NCI-H510A (cell line): ENCODE measurements at regions not wholly inside any gene's neighbourhood (a gene's known extent, or its start where the extent isn't known, plus 50 kb on each side); places are given as distances from the start of the nearest gene placed in this dataset.
"Not testable (repeated sequence)": the region's sequence is repeated elsewhere in the genome, so short reads cannot be mapped to it uniquely, and the experiment has no call there.

Experiments used
- DNase-seq: peaks from one replicate; lab custom pipeline; 2025; lab: John Stamatoyannopoulos, UW

DNA sequence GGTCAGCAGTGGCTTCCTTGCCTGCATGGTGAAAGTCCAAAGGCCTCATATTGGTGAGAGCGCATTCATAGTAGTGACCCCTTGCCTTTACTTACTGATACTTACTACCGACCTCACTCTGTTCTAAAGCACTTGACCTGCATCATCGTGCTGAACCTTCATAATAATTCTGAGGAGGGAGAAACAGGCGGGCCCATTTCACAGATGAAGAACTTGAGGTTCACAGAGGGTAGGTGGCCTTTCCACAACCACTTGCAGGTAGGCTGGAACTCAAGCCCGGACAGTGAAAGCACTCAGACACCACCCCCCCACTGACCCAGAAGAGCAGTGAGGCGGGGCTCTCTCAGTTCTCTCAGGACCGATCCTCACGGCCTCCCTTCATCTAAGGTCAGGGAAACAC is 149.4 kb upstream of the CHST15 start:
- no peak for DNase-seq

DNA sequence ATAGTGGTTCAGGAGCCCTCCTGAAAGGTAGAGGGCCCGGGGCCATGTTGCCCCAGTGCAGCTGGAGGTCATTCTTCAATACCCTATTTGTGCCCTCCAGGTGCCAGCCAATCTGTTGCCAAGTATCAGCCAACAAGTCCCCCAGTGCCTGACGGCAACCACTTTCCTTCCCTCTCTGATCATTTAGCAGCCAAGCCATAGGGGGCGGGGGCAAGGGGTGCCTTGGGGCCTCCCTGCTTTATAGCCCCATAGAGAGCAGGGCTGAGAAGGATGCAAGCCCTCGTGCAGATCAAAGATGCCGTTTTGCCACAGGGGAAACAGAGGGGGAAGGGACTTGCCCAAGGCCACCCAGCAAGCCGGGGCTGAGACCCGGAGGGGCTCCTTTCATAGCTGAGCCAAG is 149.0 kb upstream of the CHST15 start:
- no peak for DNase-seq

DNA sequence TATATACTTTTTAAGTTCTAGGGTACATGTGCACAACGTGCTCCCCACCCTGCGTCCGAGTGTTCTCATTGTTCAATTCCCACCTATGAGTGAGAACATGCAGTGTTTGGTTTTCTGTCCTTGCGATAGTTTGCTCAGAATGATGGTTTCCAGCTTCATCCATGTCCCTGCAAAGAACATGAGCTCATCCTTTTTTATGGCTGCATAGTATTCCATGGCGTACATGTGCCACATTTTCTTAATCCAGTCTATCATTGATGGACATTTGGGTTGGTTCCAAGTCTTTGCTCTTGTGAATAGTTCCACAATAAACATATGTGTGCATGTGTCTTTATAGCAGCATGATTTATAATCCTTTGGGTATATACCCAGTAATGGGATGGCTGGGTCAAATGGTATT is 148.1 kb upstream of the CHST15 start:
- DNase-seq, result not testable (repeated sequence)

DNA sequence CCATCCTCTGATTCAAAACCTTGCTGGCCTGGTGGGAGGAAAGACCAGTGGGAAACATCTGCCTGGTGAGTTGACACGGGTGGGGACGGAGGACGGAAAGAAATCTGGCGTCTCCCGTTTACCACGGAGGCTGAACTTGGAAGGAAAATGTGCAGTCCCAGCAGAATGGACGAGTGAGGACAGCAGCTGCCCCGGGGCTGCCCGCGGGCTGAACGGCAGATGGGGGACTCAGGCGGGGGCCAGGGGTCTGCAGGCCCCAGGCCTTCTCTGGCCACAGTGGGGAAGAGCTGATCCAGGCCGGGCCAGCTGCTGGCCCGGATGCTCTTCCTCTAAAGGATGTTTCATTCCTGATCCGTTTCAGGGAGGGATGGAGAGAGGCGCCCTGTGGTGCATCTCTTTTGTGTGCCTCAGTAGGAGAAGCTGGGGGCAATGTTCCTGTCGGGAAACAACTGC is 147.5 kb upstream of the CHST15 start:
- no peak for DNase-seq

DNA sequence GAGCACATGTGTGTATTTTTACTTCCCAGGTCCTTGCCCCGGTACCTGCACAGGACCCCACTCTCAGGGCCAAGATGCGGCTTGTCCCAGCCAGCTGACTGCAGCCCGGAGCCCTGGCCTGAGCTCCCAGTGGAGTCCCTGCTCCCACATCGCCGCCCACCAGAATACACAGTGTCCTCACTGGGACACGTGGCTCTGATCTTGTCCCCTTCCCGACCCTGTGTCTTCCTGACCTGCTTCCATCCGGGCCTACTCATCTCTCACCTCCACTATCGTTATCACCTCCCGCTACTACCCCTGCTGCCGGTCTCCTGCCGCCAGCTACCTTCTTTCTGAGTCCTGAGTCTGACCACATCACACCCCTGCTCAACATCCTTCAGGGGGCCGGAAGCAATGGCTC is 146.3 kb upstream of the CHST15 start:
- no peak for DNase-seq

DNA sequence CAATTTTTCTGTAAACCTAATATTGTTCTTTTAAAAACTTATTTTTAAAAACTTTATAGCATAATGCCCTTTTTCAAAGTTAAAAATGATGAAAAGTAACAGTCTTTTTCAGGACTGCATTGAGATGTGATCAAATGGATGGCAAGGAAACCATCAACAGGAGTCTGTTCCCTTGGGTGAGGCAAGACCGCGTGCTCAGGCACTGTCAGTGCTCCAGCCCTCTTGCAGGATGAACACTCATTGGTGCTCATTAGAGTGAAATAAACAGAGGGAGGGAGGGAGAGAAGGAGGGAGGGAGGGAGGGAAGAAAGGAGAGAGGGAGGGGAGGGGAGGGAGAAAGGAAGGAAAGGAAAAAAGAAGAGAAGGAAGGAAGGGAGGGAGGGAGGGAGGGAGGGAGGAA is 145.7 kb upstream of the CHST15 start:
- no peak for DNase-seq

DNA sequence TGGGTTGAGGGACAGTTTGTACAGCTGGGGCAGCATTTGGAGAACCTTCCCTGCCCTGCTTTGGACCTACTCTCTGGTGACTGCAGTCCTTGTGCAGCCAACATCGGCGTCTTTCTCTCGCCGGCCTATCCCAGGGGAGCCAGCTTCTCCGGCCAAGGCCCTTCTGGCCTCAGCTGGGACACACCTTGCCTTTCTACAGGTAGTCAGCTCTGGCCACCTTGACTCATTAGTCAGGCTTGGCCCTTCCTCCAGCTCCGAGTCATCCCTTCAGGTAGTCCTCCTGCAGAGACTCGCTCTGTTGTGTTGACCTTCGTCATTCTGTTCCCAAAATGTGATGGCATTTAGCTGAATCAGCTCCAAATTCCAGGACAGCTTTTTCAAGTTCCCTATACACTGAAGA is 145.0 kb upstream of the CHST15 start:
- no peak for DNase-seq

DNA sequence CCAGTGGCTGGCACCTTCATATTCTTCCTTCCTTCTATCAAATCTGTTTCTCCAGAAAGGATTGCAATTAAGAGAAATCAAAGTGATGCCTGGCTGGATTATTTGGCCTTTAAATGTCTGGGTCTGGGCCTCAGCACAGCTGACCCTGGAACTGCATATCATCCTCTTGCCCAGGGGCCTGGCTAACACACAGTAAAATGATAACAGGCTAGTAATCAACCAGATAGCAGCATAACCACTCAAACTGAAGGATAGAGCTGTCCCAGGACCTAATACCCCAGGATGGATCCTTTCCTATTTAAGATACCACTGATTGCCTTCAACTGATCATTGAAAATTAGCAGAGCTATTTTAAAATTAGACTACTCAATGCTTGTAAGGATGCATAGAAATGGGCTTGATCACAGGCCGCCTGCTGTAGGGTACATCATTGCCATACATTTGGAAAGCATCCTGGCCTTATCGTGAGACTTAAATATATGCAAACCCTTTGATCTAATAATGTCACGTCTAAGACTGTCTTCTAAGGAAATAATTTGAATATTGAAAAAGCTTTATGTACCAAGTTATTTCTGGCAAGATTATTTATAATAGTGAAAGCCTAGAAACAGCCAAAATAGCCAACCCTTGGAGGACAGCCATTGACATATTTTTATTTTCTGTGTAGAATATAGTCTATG is 144.0 kb upstream of the CHST15 start:
- DNase-seq, result no peak

DNA sequence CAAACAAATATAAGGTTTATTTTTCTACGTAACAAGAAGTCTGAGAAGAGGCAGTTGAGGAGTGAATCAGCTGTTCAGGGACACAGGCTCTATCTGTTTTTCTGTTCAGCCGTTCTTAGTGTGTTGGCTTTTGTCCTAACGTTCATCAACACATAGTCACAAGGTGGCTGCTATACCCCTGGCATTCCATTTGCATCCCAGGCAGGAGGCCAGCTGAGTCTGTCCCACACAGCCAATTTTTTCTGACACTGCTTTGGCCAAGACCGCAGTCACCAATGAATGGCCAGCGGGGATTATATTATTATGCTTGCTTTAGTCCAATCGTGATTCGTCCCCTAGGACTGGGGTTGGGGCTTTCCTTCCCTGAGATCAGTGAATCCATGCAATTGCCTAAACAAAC is 143.4 kb upstream of the CHST15 start:
- no peak for DNase-seq

DNA sequence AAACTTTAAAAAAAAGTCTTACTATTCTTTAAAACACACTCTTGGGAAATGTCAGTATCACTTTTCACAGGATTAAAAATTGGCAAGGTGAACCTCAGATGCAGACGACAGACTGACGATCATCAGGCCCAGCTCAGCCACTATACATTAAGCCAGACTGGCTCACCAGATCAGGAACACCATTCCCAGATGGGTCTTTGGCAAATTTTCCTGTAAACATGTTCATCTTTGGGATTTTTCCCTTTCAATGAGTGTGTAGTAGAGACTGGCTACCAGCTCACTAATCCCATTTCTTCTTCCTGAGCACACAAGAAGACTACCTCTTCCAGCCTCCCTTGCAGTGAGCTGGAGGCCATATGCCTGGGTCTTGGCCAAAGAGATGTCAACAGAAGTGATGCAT is 142.7 kb upstream of the CHST15 start:
- DNase-seq, result no peak

DNA sequence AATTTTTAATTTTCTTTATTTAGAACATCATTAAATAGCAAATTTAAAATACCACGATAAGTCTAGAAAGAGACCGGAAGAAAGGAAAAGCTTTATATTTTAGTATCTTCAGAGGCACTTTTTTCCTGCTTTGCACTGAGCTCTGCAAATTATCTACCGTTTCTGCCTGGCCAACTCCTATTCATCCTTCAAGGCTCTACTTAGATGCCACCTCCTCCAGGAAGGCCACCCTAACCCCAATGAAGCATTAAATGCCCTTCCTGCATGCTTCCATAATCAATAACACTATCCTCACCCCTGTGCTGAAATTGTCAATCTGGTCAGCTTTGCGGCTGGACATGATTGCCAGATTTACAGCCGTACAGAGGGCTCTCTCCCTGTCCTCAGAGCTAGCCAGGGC is 141.8 kb upstream of the CHST15 start:
- DNase-seq, result no peak

DNA sequence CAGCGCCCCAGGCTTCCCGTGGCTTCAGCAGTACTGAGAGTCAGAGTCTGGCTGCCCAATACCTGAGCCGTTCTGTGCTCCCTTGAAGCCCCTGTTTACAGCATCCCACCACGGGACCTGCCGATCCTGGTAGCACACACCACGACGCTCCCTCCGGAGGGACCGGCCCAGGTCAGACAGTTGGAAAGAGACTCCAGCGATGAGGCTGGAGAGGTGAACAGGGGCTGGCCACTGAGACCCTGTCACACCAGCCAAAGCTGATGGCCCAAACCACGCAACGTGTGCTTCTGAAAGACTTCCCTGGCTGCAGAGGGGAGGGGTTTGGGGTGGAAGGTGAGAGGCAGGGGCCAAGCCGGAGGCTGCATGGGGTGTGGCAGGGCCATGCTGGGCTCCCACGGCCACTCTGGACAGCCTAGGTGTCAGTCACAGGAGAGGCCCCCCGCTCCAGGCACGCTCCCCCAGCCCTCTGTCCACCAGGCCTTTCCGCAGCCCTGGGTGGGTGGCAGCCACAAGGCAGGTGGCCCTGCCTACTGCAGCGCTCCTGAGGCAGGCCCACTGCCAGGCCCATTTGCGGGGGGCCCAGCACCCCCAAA is 140.2 kb upstream of the CHST15 start:
- no peak for DNase-seq

DNA sequence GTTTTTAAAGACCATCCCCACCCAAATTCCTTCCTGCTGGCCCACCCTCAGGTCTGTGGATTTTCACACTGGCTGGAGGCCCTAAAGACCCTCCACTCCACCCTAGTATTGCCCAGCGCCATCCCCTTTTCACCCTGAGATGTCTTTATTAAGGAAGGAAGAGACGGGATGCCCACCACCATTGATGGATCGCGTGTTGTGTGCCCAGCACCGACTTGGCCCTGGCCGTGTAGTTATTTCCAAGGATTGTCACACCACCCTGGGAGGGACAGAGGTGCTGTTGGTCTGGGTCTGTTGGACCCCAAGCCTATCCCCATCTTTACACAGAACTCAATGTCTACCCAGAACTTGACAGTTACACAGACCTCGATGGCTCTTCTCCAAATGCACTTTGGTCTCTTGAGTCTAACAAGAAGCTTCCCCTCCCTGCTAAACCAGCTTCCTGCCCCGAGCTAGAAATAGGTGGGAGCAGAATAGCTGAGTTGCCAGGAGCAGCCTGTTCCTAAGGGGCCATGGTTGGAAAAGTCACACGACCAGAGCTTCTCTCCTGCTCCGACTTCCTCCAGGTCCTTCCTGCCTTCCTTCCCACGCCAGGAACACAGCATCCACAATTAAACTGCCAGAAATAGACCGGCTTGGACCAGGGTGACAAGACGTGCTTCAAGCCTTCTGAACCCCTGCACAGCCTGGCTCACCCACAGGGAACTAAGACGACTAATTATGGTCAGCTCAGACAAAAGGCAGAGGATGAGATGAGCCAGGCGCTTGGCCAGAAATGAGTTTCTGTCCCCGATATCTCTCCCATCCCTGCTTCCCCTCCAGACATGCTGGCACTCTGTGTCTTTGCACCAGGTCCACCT is 139.5 kb upstream of the CHST15 start:
- no peak for DNase-seq

DNA sequence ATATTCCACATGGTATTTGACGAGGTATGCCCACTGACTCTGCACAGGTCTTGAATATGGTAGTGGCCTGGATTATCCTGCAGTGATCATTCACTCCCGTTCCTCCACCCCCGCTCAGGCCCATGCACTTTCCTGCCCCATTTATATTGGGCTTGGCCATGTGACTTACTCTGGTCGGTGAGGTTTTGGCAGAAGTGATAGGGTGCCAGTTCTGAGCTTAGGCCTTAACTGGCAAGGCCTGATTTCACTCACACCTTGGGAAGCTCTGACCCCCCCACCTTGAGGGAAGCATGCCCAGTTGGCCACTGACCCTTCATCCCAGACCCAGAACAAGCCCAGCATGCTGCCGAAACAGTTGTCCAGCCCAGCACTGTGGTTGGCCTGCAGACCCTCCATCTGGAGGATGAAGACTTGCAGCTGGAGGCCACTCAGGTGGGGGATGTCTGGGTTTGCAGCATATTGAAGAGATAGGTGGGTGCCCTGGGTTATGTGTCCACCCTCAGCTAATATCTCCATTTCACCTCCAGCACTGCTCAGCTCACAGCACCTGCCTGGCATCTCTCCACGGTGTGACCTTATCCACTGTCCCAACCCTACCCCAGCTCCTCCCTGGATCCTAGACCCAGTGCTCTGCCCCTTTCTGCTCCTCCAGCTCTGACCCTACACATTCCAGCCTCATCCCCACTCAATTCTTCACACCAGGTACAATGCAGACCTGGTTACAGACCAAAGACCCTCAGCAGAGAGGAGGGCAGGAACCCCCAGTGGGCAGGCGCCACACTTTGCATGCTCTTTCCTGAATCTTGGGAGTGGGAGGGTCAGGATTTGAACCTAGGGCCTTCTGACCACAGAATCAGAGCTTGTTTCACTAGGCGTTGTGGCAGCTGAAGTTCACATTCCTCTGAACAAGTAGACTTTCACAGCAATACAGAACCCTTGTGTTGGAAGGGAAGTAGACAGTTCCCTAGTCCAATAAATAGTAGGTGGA is 138.1 kb upstream of the CHST15 start:
- DNase-seq, result no peak

DNA sequence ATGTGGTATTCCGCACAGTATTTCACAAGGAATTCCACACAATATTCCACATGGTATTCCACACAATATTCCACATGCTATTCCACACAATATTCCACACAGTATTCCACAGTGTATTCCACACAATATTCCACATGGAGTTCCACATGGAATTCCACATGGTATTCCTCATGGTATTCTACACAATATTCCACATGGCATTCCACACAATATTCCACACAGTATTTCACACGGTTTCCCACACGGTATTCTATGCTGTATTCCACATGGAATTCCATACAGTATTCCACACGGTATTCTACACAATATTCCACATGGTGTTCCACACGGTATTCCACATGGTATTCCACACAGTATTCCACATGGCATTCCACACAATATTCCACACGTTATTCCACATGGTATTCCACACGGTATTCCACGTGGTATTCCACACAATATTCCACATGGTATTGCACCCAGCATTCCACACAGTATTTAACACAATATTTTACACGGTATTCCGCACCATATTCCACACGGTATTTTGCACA is 137.3 kb upstream of the CHST15 start:
- DNase-seq, result no peak

DNA sequence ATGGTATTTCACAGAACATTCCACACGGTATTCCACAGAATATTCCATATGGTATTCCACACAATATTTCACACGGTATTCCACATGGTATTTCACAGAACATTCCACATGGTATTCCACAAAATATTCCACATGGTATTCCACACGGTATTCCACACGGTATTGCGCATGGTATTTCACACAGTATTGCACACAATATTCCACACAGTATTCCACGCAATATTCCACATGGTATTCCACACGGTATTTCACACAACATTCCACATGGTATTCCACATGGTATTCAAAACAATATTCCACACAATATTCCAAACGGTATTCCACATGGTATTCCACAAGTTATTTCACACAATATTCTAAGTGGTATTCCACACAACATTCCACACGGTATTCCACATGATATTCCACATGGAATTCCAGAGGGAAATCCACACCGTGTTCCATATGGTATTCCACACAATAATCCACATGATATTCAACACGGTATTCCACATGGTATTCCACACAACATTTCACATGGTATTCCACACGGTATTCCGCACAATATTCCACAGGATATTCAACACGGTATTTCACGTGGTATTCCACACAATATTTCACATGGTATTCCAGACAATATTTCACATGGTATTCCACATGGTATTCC is 136.7 kb upstream of the CHST15 start:
- DNase-seq, result no peak

DNA sequence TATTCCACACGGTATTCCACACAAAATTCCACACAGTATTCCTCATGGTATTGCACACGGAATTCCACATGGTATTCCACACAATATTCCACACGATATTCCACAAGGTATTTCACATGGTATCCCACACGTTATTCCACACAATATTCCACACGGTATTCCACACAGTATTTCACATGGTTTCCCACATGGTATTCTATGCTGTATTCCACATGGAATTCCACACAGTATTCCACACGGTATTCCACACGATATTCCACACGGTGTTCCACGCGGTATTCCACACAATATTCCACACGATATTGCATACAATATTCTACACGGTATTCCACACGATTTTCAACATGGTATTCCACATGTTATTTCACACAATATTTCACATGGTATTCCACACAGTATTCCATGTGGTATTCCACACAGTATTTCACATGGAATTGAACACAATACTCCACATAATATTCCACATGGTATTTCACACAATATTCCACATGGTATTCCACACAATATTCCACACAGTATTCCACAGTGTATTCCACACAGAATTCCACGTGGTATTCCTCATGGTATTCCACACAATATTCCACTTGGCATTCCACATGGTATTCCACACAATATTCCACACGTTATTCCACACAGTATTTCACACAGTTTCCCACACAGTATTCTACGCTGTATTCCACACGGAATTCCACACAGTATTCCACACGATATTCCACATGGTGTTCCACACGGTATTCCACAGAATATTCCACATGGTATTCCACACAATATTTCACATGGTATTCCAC is 136.0 kb upstream of the CHST15 start:
- DNase-seq, result no peak

DNA sequence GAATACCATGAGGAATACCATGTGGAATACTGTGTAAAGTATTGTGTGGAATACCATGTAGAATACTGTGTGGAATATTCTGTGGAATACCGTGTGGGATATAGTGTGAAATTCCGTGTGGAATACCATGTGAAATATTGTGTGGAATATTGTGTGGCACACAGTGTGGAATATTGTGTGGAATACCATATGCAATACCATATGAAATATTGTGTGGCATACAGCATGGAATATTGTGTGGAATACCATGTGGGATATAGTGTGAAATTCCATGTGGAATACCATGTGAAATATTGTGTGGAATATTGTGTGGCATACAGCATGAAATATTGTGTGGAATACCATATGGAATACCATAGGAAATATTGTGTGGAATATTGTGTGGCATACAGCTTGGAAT is 135.1 kb upstream of the CHST15 start:
- no peak for DNase-seq

DNA sequence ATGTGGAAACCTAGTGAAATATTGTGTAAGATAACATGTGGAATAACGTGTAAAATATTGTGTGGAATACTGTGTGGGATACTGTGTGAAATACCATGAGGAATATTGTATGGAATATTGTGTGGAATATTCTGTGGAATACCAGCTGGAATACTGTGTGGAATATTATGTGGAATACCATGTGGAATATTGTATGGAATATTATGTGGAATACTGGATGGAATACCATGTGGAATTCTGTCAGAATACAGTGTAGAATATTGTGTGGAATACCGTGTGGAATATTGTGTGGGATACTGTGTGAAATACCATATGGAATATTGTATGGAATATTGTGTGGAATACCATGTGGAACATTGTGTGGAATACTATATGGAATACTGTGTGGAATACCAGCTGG is 134.6 kb upstream of the CHST15 start:
- no peak for DNase-seq
